Neural crest cell (in vitro differentiated cells): ENCODE measurements at regions not wholly inside any gene's neighbourhood (a gene's known extent, or its start where the extent isn't known, plus 50 kb on each side); places are given as distances from the start of the nearest gene placed in this dataset.
"Not testable (repeated sequence)": the region's sequence is repeated elsewhere in the genome, so short reads cannot be mapped to it uniquely, and the experiment has no call there.

Experiments
- DNase-seq: peaks from one replicate; pipeline ENCODE4 v3.0.0; 2021; ENCODE audit warnings: low read depth, mixed read lengths, low spot score
- H3K27ac Mint-ChIP-seq: one replicate; pipeline ENCODE4 v1.8.0; 2021; ENCODE audit warnings: mild to moderate bottlenecking, mixed read lengths; ENCODE audit not compliant: unreplicated experiment
- H3K27me3 Mint-ChIP-seq: 2 replicates; pipeline ENCODE4 v1.8.0; 2021; ENCODE audit warnings: low read depth, mild to moderate bottlenecking, mixed read lengths
- H3K36me3 Mint-ChIP-seq: 2 replicates; pipeline ENCODE4 v1.8.0; 2021; ENCODE audit warnings: low read depth, mild to moderate bottlenecking, mixed read lengths
- H3K4me1 Mint-ChIP-seq: 2 replicates; pipeline ENCODE4 v1.8.0; 2021; ENCODE audit warnings: mixed read lengths
- H3K4me3 Mint-ChIP-seq: one replicate; pipeline ENCODE4 v1.8.0; 2021; ENCODE audit warnings: mild to moderate bottlenecking, mixed read lengths
- H3K9me3 Mint-ChIP-seq: 2 replicates; pipeline ENCODE4 v1.8.0; 2021; ENCODE audit warnings: mixed read lengths
- TF ChIP-seq, protein P1 (sequence below): fragments of 200-600 bp; sonication (generic); conservative IDR thresholded peaks from 2 replicates; pipeline ENCODE4 v1.5.0; 2021; ENCODE audit warnings: antibody characterized with exemption, mild to moderate bottlenecking

GRCh38 chr21:9728219-9728992 is 793.0 kb upstream of the TPTE start:
- not testable (repeated sequence) for H3K27ac Mint-ChIP-seq, H3K4me3 Mint-ChIP-seq, H3K4me1 Mint-ChIP-seq, H3K27me3 Mint-ChIP-seq, DNase-seq
- peaks cover 14% of the 10 kb centered on the region for H3K36me3 Mint-ChIP-seq
- peaks cover 34% of the 10 kb centered on the region for H3K9me3 Mint-ChIP-seq

- Mint-ChIP-seq H3K4me1 (no peaks in the 10 kb centered on the region), H3K27me3 (no peaks in the 10 kb centered on the region), H3K36me3 (peaks cover 11% of the 10 kb centered on the region), H3K27ac (no peak overlapping the region), H3K4me3 (no peak overlapping the region), H3K9me3 (peaks cover 27% of the 10 kb centered on the region)
- no peak for DNase-seq
- TF ChIP-seq, protein P1, sequence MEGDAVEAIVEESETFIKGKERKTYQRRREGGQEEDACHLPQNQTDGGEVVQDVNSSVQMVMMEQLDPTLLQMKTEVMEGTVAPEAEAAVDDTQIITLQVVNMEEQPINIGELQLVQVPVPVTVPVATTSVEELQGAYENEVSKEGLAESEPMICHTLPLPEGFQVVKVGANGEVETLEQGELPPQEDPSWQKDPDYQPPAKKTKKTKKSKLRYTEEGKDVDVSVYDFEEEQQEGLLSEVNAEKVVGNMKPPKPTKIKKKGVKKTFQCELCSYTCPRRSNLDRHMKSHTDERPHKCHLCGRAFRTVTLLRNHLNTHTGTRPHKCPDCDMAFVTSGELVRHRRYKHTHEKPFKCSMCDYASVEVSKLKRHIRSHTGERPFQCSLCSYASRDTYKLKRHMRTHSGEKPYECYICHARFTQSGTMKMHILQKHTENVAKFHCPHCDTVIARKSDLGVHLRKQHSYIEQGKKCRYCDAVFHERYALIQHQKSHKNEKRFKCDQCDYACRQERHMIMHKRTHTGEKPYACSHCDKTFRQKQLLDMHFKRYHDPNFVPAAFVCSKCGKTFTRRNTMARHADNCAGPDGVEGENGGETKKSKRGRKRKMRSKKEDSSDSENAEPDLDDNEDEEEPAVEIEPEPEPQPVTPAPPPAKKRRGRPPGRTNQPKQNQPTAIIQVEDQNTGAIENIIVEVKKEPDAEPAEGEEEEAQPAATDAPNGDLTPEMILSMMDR, result no peak
Observed at GRCh38 chr21:9730866-9731265, 790.5 kb upstream of the TPTE start.

DNA sequence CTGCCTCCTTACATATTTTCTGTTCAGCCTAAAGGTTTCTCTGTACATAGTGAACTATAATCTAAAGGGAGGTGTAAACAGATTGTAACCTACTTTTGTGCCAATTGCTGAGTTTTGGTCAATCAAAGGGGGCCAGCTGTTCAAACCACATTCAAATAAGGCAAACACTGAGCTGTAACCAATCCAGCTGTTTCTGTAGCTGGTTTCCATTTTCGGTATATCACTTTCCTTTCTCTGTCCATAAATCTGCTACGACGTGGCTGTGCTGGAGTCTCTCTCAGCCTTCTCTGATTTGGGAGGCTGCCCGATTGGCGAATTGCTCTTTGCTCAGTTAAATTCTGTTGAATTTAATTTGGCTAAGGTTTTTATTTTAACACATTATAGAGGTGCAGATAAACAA is 790.1 kb upstream of the TPTE start:
- not testable (repeated sequence) for H3K27ac Mint-ChIP-seq, DNase-seq, H3K4me3 Mint-ChIP-seq, H3K27me3 Mint-ChIP-seq, H3K4me1 Mint-ChIP-seq
- Mint-ChIP-seq H3K9me3 (peaks cover 26% of the 10 kb centered on the region), H3K36me3 (peaks cover 10% of the 10 kb centered on the region)

GRCh38 chr21:9732605-9733004 is 788.8 kb upstream of the TPTE start:
- H3K4me3 Mint-ChIP-seq, H3K36me3 Mint-ChIP-seq, H3K27ac Mint-ChIP-seq, DNase-seq, H3K4me1 Mint-ChIP-seq, H3K27me3 Mint-ChIP-seq: not testable (repeated sequence)
- H3K9me3 Mint-ChIP-seq, result peaks cover 18% of the 10 kb centered on the region

- peaks cover 11% of the 10 kb centered on the region for H3K9me3 Mint-ChIP-seq
- H3K27ac Mint-ChIP-seq, H3K4me1 Mint-ChIP-seq, DNase-seq, H3K36me3 Mint-ChIP-seq, H3K27me3 Mint-ChIP-seq, H3K4me3 Mint-ChIP-seq: not testable (repeated sequence)
Observed at GRCh38 chr21:9733761-9734558, 787.4 kb upstream of the TPTE start.

- Mint-ChIP-seq H3K36me3 (peaks cover 9% of the 10 kb centered on the region), H3K4me1 (no peaks in the 10 kb centered on the region), H3K4me3 (no peak overlapping the region), H3K9me3 (peaks cover 14% of the 10 kb centered on the region), H3K27ac (no peak overlapping the region), H3K27me3 (no peaks in the 10 kb centered on the region)
- DNase-seq, result no peak
- TF ChIP-seq, protein P1, result no peak
Observed at GRCh38 chr21:9735421-9735961, 785.9 kb upstream of the TPTE start.

DNA sequence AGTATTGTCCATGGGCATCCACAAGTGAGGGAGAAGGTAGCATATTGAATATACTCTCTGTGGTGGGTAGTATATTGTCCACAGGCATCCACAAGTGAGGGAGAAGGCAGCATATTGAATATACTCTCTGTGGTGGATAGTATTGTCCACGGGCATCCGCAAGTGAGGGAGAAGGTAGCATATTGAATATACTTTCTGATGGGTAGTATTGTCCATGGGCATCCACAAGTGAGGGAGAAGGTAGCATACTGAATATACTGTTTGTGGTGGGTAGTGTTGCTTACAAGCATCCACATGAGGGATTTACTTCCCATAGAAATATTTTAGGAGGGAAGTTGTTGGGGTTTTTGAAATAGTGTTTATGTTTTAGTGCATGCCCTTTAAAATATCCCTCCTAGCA is 784.1 kb upstream of the TPTE start:
- H3K36me3 Mint-ChIP-seq, H3K27me3 Mint-ChIP-seq, H3K4me1 Mint-ChIP-seq, H3K4me3 Mint-ChIP-seq, DNase-seq, H3K27ac Mint-ChIP-seq: not testable (repeated sequence)
- peaks cover 16% of the 10 kb centered on the region for H3K9me3 Mint-ChIP-seq

- H3K9me3 Mint-ChIP-seq, result peaks cover 16% of the 10 kb centered on the region
- H3K36me3 Mint-ChIP-seq, DNase-seq, H3K27ac Mint-ChIP-seq, H3K4me3 Mint-ChIP-seq, H3K4me1 Mint-ChIP-seq, H3K27me3 Mint-ChIP-seq: not testable (repeated sequence)
Observed at GRCh38 chr21:9737871-9738515, 783.4 kb upstream of the TPTE start.
